ENCODE measurements at regions not wholly inside any gene's neighbourhood (a gene's known extent, or its start where the extent isn't known, plus 50 kb on each side); places are given as distances from the start of the nearest gene placed in this dataset.

GRCh38 chr14:76974365-76974764, 54.1 kb downstream of the IRF2BPL start:
- H3K27ac ChIP-seq, result no peak overlapping the region
- TF ChIP-seq CTCF (conservative IDR thresholded peaks at IDR 0.05), result no peak

GRCh38 chr14:76971549-76971948, 57.0 kb downstream of the IRF2BPL start:
- no peak for TF ChIP-seq CTCF (conservative IDR thresholded peaks at IDR 0.05)
- H3K27ac ChIP-seq, result no peak overlapping the region

- TF ChIP-seq CTCF (conservative IDR thresholded peaks at IDR 0.05), result peak; percentile 39
- peak overlapping the region; percentile 36; the same call in 1 of the 2 replicates for H3K27ac ChIP-seq
Observed at GRCh38 chr14:76968621-76969063, 59.9 kb downstream of the IRF2BPL start.

- H3K27ac ChIP-seq, result 0 out of 2 replicates have a peak overlapping the region, but pooled peaks have one; percentile 36
- no peak for TF ChIP-seq CTCF (conservative IDR thresholded peaks at IDR 0.05)
Observed at GRCh38 chr14:76967788-76968187, 60.7 kb downstream of the IRF2BPL start.

- TF ChIP-seq CTCF (conservative IDR thresholded peaks at IDR 0.05), result no peak
- no peak overlapping the region; the same call in 1 of the 2 replicates for H3K27ac ChIP-seq
Observed at GRCh38 chr14:76965232-76965631, 63.3 kb downstream of the IRF2BPL start.

- peak overlapping the region; percentile 19; the same call in 1 of the 2 replicates for H3K27ac ChIP-seq
- no peak for TF ChIP-seq CTCF (conservative IDR thresholded peaks at IDR 0.05)
Observed at GRCh38 chr14:76964695-76965094, 63.8 kb downstream of the IRF2BPL start.

GRCh38 chr14:76963372-76963771, 65.1 kb downstream of the IRF2BPL start:
- peak overlapping the region; percentile 73 for H3K27ac ChIP-seq
- TF ChIP-seq CTCF (conservative IDR thresholded peaks at IDR 0.05), result no peak

All from VCaP (cell line).